CD4-positive, alpha-beta T cell treated with Interleukin-4 for 1 hour (primary cell): ENCODE measurements at regions not wholly inside any gene's neighbourhood (a gene's known extent, or its start where the extent isn't known, plus 50 kb on each side); places are given as distances from the start of the nearest gene placed in this dataset.

ENCODE experiments used
- DNase-seq, 2 donors: peaks; one replicate each; pipeline ENCODE4 v3.0.0-alpha.2; 2020 to 2022

DNA sequence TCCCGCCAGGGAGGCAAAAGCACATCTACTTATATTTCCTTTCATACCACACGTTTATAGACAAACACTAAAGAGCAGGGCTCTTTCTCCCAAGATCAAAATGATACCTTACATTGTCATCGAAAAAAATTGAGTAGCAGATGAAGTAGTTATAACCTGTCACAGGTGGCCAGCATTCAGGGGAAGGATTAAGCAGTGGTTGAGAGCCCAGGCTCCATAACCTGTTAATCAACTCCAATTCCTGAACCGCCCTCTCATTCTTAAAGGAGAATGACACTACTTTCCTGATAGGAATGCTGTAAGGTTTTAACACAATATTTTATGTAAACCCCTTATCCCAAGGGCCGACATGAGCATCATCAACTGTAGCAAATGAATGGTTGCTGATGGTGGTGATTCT is 268.9 kb upstream of the KCNIP4 start:
- DNase-seq: no peak

DNA sequence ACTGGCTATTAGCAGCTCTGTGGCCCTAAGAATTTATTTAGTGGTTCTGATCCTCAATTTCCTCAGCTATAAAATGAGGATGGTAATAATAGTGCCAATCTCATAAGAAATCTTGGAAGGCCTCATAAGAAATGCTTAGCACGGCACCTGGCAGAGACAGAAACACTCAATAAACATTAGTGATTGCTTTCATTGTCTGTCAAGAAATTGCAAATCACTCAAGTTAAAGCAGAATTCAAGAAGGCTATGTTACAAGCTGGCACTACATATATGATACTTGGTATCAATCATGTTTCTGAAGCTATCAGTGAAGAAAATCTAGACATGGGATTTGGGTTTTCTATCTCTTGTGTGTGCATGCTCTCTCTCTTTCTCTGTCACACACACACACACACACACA is 267.7 kb upstream of the KCNIP4 start:
- DNase-seq: no peak

DNA sequence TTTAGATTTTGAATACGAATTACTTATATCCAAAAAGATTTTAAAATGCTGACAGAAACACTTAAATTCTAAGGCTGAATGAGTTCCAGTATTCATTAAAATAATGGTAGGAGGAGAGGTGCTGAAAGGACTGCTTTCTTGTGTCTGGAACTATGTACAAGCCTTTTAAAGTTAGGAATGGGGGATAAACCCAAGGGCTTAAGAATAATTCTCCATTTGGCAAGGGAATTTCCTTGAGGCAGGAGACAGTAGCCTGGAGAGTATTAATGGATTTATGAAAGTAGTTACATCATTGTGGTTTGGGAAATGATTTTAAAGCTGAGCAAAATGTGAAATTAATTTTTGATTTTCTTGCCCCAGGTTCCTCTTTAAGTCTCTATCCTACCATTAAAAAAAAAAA is 266.5 kb upstream of the KCNIP4 start:
- no peak for DNase-seq

DNA sequence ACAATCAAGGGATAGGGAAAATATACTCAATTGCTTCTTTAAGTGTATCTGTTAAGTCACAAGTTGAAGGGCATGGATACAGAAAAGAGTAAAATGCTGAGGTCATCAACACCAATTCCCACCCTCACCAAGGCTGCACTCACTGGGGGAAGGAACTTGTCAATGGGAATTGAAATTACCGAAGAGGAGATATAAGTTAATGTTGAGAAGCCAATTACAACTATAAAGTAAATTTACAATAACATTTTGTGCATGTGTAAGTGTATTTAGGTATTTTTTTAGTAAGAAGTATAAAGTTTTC is 255.1 kb upstream of the KCNIP4 start:
- no peak for DNase-seq

DNA sequence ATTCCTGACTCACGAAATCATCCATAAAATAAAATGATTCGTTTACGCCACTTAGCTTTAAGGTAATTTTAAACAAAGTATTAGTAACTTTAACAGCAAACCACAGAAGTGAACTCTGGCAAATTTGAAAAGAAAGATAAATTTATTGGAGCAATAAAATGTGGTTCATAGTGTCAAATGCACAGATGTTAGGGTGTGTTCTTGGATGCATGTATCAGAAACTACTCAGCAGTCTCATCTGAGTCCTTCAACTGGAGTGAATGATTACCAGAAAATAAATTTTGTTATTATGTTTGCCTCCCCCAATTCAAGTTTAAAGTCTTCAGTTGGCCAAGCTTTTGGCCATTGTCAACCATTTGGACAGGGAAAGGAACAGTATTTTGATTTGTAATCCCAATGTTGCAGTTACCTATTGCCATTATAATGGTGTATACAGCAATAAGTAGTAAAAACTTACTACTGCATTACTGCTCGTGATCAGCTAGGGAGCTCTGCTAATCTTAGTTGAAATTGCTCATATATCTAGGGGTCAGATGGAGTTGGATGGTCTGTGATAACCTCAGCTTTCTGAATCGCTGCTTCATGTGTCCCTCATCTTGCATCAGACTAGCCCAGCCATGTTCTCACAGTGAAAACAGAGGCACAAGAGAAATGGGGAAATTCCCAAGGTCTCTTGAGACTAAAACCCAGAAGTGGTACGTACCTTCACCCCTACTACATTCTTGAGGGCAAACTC is 254.6 kb upstream of the KCNIP4 start:
- DNase-seq: no peak

DNA sequence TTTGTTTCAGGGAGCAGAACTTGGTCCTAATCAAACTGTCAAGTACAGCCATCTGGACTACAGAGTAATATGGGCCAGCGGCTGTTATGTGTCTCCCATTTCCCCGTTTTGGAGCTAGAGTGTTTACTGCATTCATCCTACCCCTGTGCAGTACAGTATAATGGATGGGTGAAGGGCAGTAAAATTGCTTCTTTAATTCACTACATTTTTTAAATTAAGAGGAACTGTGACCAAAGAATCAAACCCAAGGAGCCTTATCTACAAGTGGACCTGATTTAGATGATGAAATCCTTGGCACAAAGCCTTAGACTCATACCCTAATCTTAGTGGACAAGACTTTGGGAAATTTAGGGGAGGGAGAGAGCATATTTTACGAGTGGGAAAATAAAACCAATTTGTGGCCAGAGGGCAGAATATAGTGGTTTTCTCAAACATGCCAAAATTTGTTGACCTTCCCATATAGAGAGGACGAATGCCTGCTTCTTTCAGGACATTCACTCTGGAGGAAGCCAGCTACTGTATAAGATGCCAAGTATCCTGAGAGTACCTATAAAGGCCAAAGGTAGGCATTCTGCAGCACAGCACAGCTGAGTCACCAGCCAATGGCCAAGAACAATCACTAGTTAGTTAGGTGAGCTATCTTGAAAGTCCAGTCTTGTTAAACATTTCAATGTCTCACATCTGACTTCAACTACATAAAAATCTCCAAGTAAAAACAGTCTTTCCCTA is 253.8 kb upstream of the KCNIP4 start:
- DNase-seq: no peak

DNA sequence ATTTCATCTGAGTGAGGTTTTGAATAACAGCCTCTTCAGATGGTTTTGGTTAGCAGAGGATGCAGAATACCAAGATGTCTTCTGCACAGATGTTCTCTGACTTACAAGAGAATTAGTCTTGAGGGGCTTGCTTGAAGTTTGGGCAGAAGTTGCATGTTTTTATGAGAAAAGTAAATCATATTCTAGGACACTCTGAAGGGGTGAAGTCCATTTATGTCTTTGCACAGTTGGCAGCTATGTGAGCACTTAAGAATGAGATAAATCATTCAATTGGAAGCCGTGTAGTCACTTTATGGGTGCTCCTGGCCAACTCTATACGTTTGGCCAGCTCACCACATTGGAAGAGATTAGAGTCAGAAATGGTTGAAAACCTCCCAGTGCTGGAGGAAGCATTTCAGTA is 252.7 kb upstream of the KCNIP4 start:
- DNase-seq: no peak

DNA sequence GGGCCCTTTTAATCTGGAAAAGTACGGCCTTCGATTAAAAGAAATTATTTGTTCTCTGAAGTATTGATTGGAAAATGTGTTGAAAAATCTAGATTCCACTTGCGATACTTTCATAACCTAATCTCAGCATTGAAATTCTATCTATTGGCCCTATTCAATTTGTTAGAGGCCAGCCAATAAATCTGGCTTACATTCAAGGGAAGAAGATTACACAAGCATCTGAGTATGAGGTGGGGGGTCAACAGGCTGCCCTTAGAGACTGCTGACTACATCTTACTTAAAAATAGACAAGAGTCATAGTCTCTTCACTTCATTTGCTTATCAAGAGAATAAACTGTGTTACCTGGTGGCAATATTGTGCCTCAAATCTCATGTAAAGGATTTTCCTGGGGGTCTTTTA is 248.0 kb upstream of the KCNIP4 start:
- DNase-seq: no peak

DNA sequence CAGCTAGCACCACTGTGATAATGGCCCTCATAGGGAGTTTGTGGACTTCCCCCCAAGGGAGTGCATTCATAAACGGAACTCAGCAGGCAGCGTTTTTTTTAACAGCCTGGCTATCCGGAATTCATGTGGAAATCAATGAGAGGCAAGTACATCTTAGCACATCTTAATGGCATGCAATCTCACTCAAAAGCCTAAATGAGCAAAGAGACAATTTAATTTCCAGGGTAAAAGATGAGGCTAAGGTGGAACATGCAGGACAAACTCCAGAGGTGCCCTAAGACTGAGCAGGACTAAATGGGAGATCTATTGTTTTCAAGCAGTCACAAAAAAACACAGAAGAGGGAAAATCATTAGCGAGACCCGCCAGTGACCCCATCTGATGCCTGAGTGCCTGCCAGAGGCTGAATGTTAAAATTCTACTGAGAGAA is 243.5 kb upstream of the KCNIP4 start:
- no peak for DNase-seq

DNA sequence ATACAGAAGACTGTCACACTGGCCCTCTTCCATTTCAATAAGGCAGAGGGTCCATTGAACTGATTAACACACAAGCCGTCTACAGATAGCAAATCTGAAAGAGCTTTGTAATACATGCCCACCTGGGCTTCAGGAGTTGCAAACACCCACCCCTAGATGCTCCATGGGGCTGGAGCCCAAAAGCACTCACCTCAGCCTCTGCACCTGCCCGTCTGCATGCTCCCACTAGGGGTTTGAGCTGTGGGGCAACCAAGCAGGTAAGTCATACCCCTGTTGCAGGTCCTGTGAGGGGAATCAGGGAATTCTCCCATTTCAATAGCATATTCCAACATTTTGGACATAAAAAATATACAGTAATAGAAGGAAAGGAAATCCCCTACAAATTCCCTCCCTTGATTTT is 243.0 kb upstream of the KCNIP4 start:
- DNase-seq: no peak

DNA sequence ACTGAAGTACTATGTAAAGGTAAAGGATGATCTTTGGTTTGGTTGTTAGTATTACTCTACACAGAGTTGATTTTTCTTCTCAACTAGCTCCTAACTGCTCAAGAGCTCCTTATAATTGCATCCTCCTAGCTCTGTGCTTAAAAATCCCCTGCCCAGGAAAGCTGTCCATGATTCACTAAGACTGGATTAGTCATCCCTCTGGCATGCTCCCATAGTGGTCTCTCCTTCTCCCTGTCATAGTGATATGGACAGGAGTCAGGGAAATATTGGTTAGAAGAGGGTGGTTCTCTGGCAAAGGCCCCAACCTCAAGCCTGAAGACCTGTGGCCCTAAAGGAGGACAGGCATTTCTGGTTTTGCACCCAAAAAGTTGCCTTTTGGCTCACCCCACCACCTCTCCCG is 242.3 kb upstream of the KCNIP4 start:
- DNase-seq: no peak

DNA sequence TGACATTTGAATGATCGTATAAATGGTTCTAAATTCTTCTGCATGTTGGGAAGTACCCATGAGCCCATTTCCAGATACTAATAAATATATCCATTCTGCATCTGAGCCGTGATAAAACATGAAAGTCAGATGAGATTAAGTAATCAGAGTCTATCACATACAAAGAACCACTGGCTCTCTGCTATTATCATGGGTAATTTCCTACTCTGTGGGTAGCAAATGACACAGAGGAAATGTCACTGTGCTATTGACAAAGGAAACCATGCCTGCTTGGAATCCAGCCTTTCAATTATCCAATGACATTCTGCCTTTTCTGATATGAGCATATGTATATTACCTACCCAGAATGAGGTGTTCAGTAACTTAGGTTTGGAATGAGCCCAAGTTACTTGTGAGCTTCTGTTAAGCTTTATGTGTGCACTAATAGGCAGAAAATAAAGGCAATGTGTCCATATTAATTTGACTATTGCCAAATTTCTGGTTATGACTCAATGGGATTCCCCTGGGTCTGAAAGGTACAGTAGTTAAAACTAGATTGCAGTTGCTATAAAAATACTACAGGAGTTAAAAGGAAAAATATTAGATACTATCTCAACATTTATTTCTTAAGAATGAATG is 238.7 kb upstream of the KCNIP4 start:
- DNase-seq: no peak

DNA sequence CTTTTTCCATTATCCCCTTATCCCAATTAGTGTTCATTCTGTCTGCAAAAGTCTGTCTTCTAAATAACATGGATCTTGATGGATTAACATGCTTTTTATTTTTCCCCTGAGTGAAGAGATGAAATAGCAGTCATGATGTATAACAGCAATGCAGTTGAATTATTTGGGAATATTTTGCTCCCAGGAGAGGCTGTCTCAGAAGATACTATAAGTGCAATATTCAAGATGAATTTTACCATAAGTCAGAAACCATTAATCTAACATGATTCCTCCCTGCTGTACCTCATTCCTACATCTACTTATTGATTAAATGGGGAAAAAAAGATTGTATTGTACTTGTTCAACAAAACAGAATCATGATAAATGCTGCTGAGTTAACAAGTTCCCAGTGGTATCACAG is 233.2 kb upstream of the KCNIP4 start:
- DNase-seq: no peak

DNA sequence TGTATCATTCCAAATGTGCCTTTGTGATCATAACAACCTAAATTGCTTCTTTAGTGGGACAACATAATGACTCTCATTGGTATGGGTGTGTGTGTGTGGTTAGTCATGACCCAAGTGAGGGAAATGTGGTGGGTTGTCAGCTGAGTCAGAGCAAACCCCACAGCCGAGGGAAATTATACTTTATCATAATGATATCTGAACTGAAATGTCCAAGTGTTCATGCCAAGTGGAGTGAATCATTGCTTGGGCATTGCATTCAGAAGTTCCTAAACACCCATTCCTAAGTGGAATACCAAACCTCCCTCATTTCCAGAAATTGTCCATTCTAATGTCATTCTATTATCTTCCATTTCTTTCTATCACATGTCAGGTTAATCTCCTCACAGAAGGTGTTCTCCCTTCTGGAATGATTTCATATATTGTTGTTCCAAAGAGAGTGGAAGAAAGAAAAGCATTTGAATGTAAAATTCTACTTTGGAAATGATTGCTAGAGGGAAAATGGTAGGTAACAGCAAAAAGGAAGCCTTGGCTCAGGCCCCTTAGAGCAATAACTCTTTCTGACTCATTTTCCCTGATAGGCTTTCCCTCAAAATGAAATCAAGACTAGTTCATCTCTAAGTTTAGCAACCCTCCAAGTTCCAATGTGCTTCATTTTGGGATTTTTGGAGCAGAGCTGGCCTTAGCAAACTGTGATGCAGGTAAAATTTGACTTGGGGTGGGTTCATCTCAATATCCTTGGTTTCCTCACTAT is 230.7 kb upstream of the KCNIP4 start:
- no peak for DNase-seq

DNA sequence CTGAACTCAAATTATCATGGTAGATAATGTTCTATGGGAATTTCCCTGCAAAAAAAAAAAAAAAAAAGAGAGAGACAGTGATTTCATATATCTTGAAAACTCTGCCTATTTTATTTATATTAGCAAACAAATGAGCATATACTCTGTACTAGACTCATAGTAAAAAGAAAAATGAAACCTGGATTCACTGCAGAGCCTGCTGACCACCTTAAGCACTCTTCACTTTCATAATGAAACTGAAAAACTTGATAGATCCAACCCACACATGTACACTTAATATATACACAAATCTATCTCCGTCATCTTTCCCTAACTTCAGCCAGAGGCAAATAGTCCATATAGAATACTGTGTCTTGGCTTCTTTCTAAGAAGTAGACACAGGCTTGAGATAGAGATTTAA is 226.1 kb upstream of the KCNIP4 start:
- DNase-seq: no peak

DNA sequence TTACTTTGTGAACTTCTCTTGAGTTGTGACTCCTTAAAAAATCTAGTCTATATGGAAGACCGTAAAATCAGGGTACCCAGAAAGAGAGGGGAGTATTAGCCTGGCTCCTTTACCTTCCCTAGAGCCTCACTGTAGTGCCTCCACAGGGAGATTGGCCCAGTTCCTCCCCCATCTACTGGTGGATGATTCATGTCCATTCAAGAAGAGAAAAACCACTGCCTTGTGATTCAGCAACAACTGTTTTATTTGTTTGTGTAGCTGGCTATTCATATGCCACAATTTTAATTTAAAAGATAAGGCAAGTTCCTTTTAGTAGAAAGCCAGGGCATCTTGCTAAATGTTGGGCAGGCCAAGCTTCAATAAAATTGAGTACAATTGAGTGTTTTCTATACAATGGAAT is 221.8 kb upstream of the KCNIP4 start:
- DNase-seq: no peak

DNA sequence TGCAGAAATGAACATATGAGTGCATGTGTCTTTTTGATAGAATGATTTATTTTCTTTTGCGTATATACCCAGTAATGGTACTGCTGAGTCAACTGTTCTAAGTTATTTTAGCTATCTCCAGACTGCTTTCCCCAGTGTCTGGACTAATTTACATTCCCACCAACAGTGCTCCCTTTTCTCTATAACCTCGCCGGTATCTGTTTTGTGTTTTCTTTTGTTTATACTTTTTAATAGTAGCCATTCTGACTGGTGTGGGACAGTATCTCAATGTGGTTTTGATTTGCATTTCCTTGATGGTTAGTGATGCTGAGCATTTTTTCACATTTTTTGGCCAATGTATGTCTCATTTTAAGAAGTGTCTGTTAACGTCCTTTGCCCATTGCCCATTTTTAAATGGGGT is 218.6 kb upstream of the KCNIP4 start:
- DNase-seq: no peak

DNA sequence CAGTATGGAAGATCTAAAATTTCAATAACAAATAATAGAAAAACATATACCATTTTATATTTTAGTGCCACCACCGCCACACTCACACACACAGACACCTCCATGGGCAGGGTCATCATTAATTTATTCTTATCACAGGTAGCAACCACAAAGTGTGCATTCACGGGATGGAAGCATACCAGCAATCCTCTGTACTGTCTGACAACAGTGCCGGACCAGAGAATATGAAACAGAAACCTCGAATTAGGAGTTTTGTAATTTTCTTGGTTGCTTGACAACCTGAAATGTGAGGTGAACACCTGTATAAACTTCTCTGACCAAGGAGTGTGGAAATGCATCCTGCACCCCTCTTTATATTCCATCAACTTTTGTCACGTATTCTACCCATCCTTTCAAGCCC is 213.9 kb upstream of the KCNIP4 start:
- no peak for DNase-seq

DNA sequence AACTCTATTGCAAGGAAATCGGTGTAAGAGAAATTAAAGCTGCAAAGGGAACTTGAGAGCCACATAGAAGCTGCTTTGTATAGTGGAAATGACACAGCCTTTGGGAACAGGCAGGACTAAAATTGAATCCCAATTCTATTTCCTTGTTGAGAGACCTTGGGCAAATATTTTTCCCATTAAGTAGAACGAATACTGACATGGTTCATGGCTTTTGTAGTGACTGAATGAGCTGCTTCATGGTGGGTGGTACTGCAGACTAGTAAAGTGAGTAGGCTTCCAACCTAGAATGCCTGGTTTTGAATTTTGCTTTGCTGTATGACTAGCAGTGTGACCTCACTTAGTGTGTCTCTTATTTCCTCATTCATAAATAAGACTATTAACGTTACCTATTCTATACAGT is 182.2 kb upstream of the KCNIP4 start:
- no peak for DNase-seq

DNA sequence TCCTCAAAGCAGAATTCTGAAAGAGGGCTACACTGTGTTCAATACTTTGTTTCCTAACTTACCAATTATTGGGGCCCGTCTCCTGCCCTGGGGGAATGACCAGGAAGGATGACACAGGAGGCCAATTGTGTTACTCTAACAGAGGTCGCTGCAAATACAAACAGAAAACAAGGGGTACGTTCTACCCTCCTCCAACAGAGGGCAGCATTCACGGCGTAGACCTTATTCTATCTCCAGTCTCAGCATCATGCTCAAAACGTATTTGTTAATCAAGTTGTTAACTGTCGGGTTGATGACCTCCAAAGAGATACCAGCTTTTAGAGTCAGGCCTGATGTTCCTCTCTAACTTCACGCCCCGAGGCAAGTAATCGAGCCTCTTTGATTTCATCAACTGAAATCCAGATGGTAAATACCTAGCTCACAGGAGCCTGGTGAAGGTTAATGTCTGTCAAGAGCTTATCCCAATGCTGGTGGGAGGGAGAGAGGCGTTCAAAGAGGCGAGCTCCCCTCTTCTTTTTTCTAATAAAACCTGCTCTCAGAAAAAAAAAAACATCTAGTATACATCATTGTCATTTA is 181.0 kb upstream of the KCNIP4 start:
- DNase-seq: no peak

DNA sequence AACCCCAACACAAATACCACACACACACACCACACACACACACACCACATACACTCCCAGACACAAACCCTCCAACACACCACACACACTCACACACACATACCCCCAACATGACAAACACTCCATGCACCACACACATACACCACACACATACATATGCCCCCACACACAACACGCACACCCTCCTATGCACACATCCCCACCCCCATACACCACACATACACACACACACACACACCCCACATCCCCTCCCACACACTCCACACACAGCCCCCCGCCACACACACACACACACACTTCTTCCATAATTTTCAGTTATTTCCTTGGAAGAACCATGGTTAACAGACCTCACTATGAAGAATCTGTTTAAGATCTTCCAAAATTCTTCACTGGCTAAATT is 173.5 kb upstream of the KCNIP4 start:
- DNase-seq: no peak

DNA sequence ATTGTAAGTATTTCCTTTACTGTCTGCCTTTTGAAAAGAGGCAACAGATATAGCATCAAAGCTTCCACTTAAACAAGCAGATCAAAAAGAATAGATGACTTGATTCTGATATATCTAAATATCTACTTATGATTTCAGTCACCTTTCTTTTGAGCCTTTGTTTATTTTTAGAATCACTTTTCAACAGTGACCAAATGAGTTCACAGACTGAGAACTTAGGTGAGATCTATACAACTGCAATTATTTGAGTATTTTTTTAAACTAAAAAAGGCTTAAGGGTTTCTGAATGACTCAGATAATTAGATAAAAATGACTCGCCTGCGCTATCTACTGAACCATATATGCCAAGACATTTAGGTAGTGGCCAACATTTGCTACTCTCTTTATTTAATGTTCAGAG is 166.7 kb upstream of the KCNIP4 start:
- no peak for DNase-seq

DNA sequence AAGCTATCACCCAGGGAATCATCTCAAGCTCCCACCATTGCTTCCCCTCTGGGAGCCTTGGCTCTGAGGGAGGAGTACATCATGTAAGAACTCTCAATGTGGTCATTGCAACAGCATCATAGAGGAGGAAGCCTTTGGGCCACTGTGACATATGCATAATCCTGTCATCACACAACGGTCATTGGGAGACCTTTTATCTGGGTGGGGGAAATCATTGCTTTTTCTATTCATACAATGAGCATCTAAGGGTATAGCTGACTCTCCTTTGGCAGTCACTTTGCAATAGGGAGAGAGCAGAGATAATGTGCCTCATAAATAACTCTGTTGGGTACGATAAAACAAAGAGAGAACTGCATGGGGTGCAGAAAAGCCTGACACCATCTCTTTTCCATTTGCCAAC is 155.2 kb upstream of the KCNIP4 start:
- DNase-seq: no peak

DNA sequence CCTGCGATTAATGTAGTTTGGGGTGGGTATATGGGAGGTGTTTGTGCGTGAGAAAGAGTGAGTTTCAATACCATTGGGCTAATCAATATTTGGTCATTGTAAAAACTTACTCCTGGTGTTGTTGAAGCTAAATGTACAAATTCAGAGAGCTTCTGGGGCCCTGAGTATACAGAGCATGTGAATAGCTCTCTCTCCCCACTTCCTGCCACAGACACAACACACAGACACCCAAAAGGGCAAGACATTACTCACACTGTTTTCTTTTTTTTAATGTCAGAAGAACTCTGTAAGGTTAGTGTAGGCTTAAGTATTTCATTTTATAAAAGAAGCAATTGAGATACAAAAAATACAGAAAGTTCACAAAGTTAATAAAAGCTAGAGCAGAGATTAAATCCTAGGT is 151.3 kb upstream of the KCNIP4 start:
- DNase-seq: no peak
